Upper lobe of right lung (tissue), 1 donor: ENCODE measurements at regions not wholly inside any gene's neighbourhood (a gene's known extent, or its start where the extent isn't known, plus 50 kb on each side); places are given as distances from the start of the nearest gene placed in this dataset.

Source experiments
- ATAC-seq: fragments of 200-7000 bp; cut with Tn5 transposase; one replicate; pipeline ENCODE4 v1.9.1; 2020; ENCODE audit warnings: mild to moderate bottlenecking, moderate library complexity
- DNase-seq: peaks from one replicate; pipeline ENCODE4 v3.0.0-alpha.2; 2020
- H3K27ac ChIP-seq: fragments of 200-600 bp; one replicate; pipeline ENCODE4 v1.8.0; 2022
- H3K27me3 ChIP-seq: fragments of 200-600 bp; one replicate; pipeline ENCODE4 v1.8.0; 2022; ENCODE audit warnings: mild to moderate bottlenecking
- H3K36me3 ChIP-seq: fragments of 200-600 bp; one replicate; pipeline ENCODE4 v1.8.0; 2022
- H3K4me1 ChIP-seq: fragments of 200-600 bp; one replicate; pipeline ENCODE4 v1.8.0; 2022
- H3K4me3 ChIP-seq: fragments of 200-600 bp; one replicate; pipeline ENCODE4 v1.8.0; 2022; ENCODE audit warnings: mild to moderate bottlenecking
- H3K9me3 ChIP-seq: fragments of 200-600 bp; one replicate; pipeline ENCODE4 v1.8.0; 2022
- CTCF ChIP-seq: fragments of 200-600 bp; IDR thresholded peaks from one replicate; pipeline ENCODE4 v1.8.0; 2022; ENCODE audit warnings: antibody characterized with exemption
- intact Hi-C: fragments of 100-400 bp; cut with DNase I; formaldehyde crosslinking; loops from one replicate; pipeline ENCODE4 v1.11.0; 2022
- donor health status: DM: no; HTN: yes; CAD: no; lungs with severe emphysema.

DNA sequence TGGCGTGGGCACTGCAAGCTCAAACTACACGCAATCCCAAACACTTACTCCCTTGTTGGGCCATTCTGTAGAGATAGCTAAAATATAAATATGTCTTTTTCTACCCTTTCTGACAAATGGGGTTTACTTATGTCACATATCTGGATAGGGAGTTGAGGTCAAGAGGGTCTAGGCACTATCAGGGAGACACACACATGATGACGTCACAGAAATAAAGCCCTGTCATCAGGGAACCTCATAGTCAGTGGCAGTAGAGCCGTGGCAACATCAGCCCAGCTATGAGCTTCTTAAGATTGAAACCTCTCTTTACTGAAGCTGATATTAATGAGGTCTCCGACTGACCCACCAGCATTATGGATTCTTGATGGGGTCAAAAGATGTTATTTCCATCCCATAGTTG, 234.6 kb upstream of the CDH7 start:
- no peaks in the 10 kb centered on the region for H3K4me1 ChIP-seq
- DNase-seq: no peak
- intact Hi-C loops: no loop called here
- H3K27ac ChIP-seq: no peak overlapping the region
- ATAC-seq: no peak
- H3K27me3 ChIP-seq: no peaks in the 10 kb centered on the region
- no peak overlapping the region for H3K4me3 ChIP-seq
- no peak for TF ChIP-seq CTCF
- no peaks in the 10 kb centered on the region for H3K36me3 ChIP-seq
- H3K9me3 ChIP-seq: no peaks in the 10 kb centered on the region

- no peak overlapping the region for H3K27ac ChIP-seq
- H3K27me3 ChIP-seq: no peaks in the 10 kb centered on the region
- H3K9me3 ChIP-seq: no peaks in the 10 kb centered on the region
- no peaks in the 10 kb centered on the region for H3K4me1 ChIP-seq
- intact Hi-C loops: no loop called here
- H3K36me3 ChIP-seq: no peaks in the 10 kb centered on the region
- TF ChIP-seq CTCF: no peak
- no peak overlapping the region for H3K4me3 ChIP-seq
- no peak for DNase-seq
- no peak for ATAC-seq
Measured at GRCh38 chr18:65498605-65499004, 252.2 kb upstream of the CDH7 start.

GRCh38 chr18:65487569-65487968, 263.2 kb upstream of the CDH7 start:
- H3K36me3 ChIP-seq: no peaks in the 10 kb centered on the region

DNA sequence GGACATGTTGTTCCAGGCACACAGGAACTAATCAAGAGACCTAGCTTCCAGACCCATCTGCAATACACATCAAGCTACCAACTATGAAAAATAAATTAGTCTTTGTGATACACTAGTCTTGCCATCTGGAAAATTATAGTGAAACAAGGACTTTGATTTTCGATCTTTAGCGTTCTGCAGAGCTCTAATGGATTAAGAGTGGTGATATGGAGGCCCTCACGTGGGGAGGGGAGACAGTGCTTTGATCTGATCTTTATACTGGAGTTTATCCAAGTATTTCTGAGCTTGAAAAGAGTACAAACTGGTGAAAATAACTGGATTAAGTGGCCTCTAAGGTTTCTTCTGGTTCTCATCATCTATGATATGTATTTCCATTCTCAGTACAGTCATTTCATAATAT, 273.4 kb upstream of the CDH7 start:
- H3K4me3 ChIP-seq: no peak overlapping the region
- intact Hi-C loops: no loop called here
- H3K9me3 ChIP-seq: no peaks in the 10 kb centered on the region
- TF ChIP-seq CTCF: no peak
- H3K36me3 ChIP-seq: no peaks in the 10 kb centered on the region
- H3K27me3 ChIP-seq: no peaks in the 10 kb centered on the region
- no peak for DNase-seq
- H3K4me1 ChIP-seq: no peaks in the 10 kb centered on the region
- no peak overlapping the region for H3K27ac ChIP-seq
- ATAC-seq: no peak

More at GRCh38 chr18:65487569-65487968, 263.2 kb upstream of the CDH7 start:
- intact Hi-C loops: no loop called here
- no peak overlapping the region for H3K4me3 ChIP-seq
- H3K4me1 ChIP-seq: no peaks in the 10 kb centered on the region
- no peak overlapping the region for H3K27ac ChIP-seq
- no peak for DNase-seq
- H3K9me3 ChIP-seq: no peaks in the 10 kb centered on the region
- no peaks in the 10 kb centered on the region for H3K27me3 ChIP-seq
- TF ChIP-seq CTCF: no peak
- no peak for ATAC-seq

DNA sequence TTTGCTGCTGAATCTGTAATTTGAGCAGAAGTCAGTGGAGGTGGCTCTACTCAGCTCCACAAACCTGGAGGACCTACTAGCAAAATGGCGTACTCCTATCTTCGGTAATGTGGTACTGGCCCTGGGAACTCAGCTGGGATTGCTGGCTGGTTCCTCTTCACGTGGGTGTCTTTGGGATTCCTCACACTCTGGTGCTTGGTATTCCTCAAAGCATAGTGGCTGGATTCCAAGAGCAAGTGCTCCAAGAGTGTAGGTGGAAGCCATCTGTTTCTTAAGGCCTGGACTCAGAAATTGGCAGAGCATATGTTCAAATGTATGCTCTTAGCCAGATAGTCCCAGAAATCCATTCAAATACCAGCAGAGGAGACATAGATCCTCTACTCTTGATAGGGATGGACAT, 281.9 kb upstream of the CDH7 start:
- H3K27ac ChIP-seq: no peak overlapping the region
- DNase-seq (no peak), ATAC-seq (no peak)
- no peak overlapping the region for H3K4me3 ChIP-seq
- no peaks in the 10 kb centered on the region for H3K9me3 ChIP-seq
- no peak for TF ChIP-seq CTCF
- no peaks in the 10 kb centered on the region for H3K36me3 ChIP-seq
- intact Hi-C loops: no loop called here
- H3K27me3 ChIP-seq: no peaks in the 10 kb centered on the region
- H3K4me1 ChIP-seq: no peaks in the 10 kb centered on the region

DNA sequence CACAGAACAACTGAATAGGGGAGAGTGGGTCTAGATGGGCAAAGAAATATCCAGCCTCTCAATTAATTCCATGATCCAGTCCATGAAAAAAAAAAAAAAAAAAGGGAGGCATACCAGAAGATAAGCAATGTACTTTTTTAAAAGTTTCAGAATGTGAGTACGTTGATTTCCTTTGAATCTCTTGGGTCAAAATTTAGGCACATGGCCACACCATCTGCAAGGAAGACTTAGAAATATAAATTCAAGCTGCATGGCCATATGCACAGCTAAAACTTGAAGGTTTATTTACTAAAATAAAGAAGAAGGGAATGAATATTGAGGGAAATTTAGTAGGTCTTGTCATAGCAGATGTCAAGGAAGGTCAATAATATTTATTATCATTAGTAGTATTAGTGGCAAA, 286.5 kb upstream of the CDH7 start:
- Histone ChIP-seq H3K9me3 (no peaks in the 10 kb centered on the region), H3K4me1 (no peaks in the 10 kb centered on the region), H3K4me3 (no peak overlapping the region), H3K36me3 (no peaks in the 10 kb centered on the region), H3K27ac (no peak overlapping the region), H3K27me3 (no peaks in the 10 kb centered on the region)
- no peak for DNase-seq
- ATAC-seq: no peak
- intact Hi-C loops: no loop called here
- TF ChIP-seq CTCF: no peak
